ENCODE measurements at regions not wholly inside any gene's neighbourhood (a gene's known extent, or its start where the extent isn't known, plus 50 kb on each side); places are given as distances from the start of the nearest gene placed in this dataset.

DNA sequence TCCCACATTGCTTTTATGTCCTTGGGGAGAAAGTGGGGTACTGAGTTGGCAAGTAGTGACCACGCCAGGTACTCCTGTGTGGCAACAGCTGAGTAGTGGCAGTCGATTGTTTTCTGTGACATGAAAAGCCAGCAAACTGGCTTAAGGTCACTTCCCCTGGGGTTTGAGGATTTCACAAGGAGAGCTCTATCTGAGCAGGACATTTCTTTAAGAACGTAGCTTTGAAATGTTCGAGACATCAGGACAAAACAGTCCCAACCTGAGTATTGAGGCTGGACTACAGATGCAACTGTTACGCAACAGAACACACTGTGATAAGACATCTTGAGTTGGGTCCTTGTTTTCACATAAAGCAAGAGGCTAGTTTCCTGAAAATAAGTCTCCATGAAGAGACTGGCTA is 146.7 kb upstream of the KLF14 start:
- no peak for DNase-seq

- DNase-seq, result no peak
Measured at GRCh38 chr7:130881091-130881798, 147.2 kb upstream of the KLF14 start.

GRCh38 chr7:130881799-130882141 is 147.8 kb upstream of the KLF14 start:
- no peak for DNase-seq

- DNase-seq, result no peak
Measured at GRCh38 chr7:130882396-130882795, 148.4 kb upstream of the KLF14 start.

DNA sequence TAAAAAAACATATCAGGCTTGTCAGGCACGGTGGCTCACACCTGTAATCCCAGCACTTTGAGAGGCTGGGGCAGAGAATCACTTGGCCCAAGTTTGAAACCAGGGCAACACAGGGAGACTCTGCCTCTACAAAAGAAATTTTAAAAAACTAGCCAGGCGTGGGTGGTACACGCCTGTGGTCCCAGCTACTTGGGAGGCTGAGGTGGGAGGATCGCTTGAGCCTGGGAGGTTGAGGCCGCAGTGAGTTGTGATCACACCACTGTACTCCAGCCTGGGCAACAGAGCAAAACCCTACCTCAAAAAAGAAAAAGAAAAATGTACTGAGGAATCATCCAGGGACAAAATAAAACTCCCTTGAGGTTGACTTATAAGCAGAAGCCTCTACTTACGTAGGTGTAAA is 149.9 kb upstream of the KLF14 start:
- DNase-seq, result no peak

DNA sequence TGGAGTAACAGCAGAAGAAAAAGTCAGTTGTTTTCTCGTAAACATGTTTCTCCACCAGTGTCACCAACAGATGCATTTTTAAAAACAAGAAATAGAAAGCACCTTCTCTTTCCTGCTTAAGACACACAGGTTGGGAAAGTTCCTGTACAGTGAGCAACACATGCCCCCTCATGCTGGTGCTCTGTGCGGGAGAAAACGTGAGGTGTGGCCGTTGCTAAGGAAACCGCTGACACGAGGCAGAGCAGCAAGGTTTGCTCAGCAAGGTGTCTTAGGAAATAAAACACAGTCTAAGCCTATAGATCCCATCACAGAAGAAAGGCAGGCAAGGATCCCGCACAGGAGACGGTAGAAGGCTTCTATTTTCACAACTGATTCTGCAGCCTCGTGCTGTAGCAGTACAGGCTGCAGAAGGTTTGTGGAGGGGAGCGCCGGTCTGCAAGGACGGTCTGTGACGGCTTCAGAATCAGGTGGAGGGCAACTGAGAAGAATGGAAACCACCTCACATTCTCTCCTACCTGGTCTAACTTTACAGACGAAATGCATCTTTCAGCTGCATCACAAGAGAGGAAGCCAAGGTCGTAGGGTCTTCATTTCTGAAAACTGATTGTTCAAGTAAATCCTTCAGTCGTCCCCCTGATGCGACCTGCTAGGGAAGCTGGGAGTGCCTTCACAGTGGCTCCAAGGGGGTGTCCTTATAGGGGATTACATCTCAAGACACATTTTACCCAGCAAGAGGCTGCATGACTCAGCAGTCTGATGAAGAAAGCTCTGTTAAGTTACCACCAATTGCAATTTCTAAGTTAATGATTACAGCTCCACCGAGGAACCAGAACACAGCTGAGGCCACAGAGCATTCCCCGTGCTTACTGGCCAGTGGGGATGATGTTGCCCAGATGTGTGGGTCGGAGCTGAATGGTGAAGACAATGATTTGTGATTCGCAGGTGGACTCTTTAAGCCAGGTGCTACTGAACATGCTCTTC is 150.7 kb upstream of the KLF14 start:
- DNase-seq, result no peak

GRCh38 chr7:130886438-130887135 is 152.6 kb upstream of the KLF14 start:
- DNase-seq, result no peak

- DNase-seq, result no peak
Measured at GRCh38 chr7:130887182-130887956, 153.4 kb upstream of the KLF14 start.

DNA sequence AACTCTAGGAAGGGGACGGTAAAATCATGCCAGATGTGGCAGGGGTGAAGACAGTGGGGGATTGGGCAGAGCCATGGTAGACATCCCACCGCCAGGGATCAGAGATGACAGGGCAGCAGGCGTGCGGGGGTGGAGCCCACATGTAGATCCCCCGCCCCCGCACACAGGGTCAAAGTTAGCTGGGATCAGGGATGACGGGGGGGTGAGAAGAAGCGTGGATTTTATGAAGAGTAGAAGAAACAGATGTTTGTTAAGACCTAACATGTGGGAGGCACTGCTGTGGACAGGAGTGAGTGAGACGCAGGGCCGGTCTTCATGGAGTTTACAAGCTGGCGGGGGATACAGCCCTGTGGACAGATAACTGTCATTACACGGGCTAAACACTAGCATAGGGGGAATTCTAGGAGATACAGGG is 154.0 kb upstream of the KLF14 start:
- DNase-seq, result no peak

GRCh38 chr7:130888468-130888867 is 154.5 kb upstream of the KLF14 start:
- DNase-seq, result no peak

- no peak for DNase-seq
Measured at GRCh38 chr7:130890176-130891020, 156.4 kb upstream of the KLF14 start.

GRCh38 chr7:130891254-130892094 is 157.5 kb upstream of the KLF14 start:
- no peak for DNase-seq

GRCh38 chr7:130893441-130893894 is 159.5 kb upstream of the KLF14 start:
- DNase-seq, result no peak

- no peak for DNase-seq
Measured at GRCh38 chr7:130894146-130894908, 160.3 kb upstream of the KLF14 start.

GRCh38 chr7:130894909-130895750 is 161.1 kb upstream of the KLF14 start:
- no peak for DNase-seq

GRCh38 chr7:130896051-130896881 is 162.3 kb upstream of the KLF14 start:
- no peak for DNase-seq

GRCh38 chr7:130896898-130897514 is 163.0 kb upstream of the KLF14 start:
- peak; percentile 71 for DNase-seq

Data from left kidney (tissue), 1 donor.